Spinal cord (tissue), 9 donors: ENCODE measurements at regions not wholly inside any gene's neighbourhood (a gene's known extent, or its start where the extent isn't known, plus 50 kb on each side); places are given as distances from the start of the nearest gene placed in this dataset.

Experiments
- DNase-seq, 6 donors: peaks; one replicate each; pipeline versions ENCODE4 v3.0.0 to v3.0.0-alpha.2; 2013 to 2015; ENCODE audit warnings: low spot score in 6 of 6, low read depth in 4 of 6
- H3K27ac ChIP-seq: one replicate; pipeline ENCODE4 v1.5.1; 2013; ENCODE audit warnings: low read depth, low read length, control low read depth
- H3K27me3 ChIP-seq: one replicate; pipeline ENCODE4 v1.6.1; 2013; ENCODE audit warnings: low read length; ENCODE audit not compliant: control insufficient read depth, insufficient read depth
- H3K36me3 ChIP-seq: one replicate; pipeline ENCODE4 v1.6.1; 2013; ENCODE audit warnings: low read length; ENCODE audit not compliant: control insufficient read depth, insufficient read depth
- H3K4me1 ChIP-seq: one replicate; pipeline ENCODE4 v1.6.1; 2013; ENCODE audit warnings: low read length; ENCODE audit not compliant: control insufficient read depth, insufficient read depth
- H3K4me3 ChIP-seq: one replicate; pipeline ENCODE4 v1.5.1; 2013; ENCODE audit warnings: low read depth, low read length, control low read depth
- H3K9me3 ChIP-seq: one replicate; pipeline ENCODE4 v1.6.1; 2013; ENCODE audit warnings: low read length; ENCODE audit not compliant: control insufficient read depth, insufficient read depth
- WGBS: methylation state at CpG from one replicate; pipeline ENCODE4 v1.1.5; 2013; ENCODE audit warnings: missing lambda C conversion rate; ENCODE audit not compliant: insufficient coverage; 5-methylcytosine and 5-hydroxymethylcytosine counted together
- donor health status: healthy.

DNA sequence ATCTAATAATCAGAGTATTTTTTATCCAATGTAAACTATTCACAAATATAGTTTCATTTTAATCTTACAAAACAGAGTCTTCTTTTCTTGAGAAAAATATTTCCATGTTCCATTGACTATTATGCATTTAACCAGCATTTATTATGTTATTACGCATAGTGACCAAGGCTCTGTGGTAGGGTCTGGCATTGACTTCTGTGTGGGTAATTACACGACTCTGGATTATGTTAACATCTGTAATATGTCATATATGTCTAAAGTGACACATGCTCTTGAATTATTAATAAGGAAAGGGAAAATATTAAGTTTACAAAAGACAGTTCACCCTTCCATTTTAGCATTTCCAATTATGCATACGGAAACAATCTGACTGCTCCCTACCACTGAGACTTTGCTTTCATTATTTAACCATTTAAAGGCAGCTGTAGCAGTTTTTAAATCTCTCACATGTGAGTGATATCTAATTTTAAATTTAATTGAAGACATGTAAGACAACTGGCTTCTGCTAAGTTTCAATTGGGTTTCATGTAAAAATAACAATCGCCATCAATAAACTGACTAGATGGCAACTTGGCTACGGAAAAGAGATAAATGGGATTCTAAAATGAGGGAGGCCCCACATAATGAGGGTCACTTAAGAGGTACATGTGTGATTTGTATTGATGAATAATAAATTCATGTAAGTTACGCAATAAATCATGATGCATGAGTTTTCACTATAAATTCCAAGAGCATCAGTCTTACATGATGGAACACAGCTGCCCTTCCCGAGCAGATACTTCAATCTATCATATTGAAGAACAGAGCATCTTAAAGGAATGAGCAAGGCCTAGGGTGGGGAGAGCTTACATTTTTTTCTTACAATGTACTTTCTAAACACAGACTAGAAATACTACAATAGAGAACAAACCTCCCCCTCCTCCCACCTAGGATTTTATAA is 1056.8 kb downstream of the MAT2B start:
- WGBS, result no CpG with 5 or more reads among the region's 7 CpGs
- Histone ChIP-seq H3K27ac (no peak overlapping the region), H3K36me3 (no peaks in the 10 kb centered on the region)

GRCh38 chr5:164563370-164563769 is 1058.0 kb downstream of the MAT2B start:
- H3K4me1 ChIP-seq, result no peaks in the 10 kb centered on the region
- no peaks in the 10 kb centered on the region for H3K36me3 ChIP-seq
- no peak overlapping the region for H3K4me3 ChIP-seq
- no peak for DNase-seq
- no peaks in the 10 kb centered on the region for H3K9me3 ChIP-seq
- no peak overlapping the region for H3K27ac ChIP-seq
- WGBS, result no CpG with 5 or more reads among the region's 1 CpG
- no peaks in the 10 kb centered on the region for H3K27me3 ChIP-seq

More for the DNA sequence above, 1056.8 kb downstream of the MAT2B start:
- Histone ChIP-seq H3K4me1 (no peaks in the 10 kb centered on the region), H3K4me3 (no peak overlapping the region), H3K27me3 (no peaks in the 10 kb centered on the region), H3K9me3 (no peaks in the 10 kb centered on the region)
- DNase-seq, result no peak

GRCh38 chr5:164573397-164573796 is 1068.0 kb downstream of the MAT2B start:
- no peaks in the 10 kb centered on the region for H3K27me3 ChIP-seq
- no CpG with 5 or more reads among the region's 2 CpGs for WGBS
- H3K4me1 ChIP-seq, result no peaks in the 10 kb centered on the region
- no peak for DNase-seq
- no peaks in the 10 kb centered on the region for H3K36me3 ChIP-seq
- no peak overlapping the region for H3K4me3 ChIP-seq
- H3K27ac ChIP-seq, result no peak overlapping the region
- no peaks in the 10 kb centered on the region for H3K9me3 ChIP-seq

DNA sequence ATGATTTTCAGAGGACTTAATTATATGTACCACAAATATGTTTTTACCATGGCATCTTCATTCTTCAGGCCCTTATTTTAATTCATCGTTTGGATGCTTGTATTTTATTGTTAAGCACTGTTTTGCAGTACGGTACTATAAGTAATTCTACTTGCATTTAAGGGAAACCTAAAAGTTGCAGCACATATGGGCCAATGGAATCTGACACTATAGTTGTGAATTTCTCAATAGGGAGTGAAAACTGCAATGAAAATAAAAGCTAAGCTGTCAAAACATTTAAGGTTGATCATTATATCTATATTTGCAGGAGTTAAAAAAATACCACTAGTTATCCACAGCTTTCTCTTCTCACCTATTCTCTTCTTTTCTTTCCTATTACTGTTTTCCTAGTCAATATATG is 1071.8 kb downstream of the MAT2B start:
- WGBS, result 80% methylated on average over 1 of the region's 2 CpGs
- Histone ChIP-seq H3K36me3 (no peaks in the 10 kb centered on the region), H3K4me1 (no peaks in the 10 kb centered on the region), H3K27me3 (no peaks in the 10 kb centered on the region), H3K4me3 (no peak overlapping the region), H3K9me3 (no peaks in the 10 kb centered on the region), H3K27ac (no peak overlapping the region)
- DNase-seq, result no peak

DNA sequence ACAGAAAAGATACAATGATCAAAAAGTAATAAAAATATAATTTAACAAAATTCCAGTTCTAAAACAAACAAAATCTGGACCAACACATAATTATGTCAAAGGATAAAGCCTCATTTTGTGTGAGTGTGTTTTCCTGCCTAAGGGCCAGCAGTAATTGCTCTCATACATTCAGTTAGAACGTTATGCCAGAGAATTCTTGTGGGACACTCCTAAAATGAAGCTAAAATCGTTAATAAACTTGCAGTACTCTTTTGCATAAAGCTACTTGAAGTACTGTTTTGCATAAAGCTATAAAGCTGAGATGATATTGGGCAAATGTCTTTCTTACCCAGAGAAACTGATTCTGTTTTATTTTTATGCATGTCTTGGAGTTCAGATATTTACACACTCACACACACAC is 1072.3 kb downstream of the MAT2B start:
- WGBS, result 86% methylated on average over 1 of the region's 2 CpGs
- peak in 1 of 6 donors; percentile 52 for DNase-seq

DNA sequence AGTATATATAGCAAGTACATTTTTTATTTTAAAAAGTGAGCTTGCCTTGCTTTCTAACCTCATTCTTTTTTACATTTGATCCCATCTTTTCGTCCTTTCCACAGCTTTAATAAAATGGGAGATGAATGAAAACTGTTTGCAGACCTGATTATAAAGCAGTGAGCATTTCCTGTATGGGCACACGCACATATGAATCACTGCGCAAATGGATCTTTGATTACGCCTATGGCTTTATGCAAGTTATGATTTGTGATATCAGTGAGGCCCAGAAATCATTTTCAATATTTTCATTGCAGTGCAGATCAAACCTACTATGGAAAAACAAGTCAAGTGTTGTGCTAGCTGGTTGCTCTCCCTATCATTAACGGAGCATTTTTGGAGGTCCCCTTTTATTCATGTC is 1073.0 kb downstream of the MAT2B start:
- Histone ChIP-seq H3K4me1 (no peaks in the 10 kb centered on the region), H3K36me3 (no peaks in the 10 kb centered on the region), H3K27ac (no peak overlapping the region), H3K9me3 (no peaks in the 10 kb centered on the region), H3K4me3 (no peak overlapping the region), H3K27me3 (no peaks in the 10 kb centered on the region)
- WGBS, result no CpG with 5 or more reads among the region's 5 CpGs
- peak in 1 of 6 donors; percentile 54 for DNase-seq

More for the DNA sequence above, 1072.3 kb downstream of the MAT2B start:
- Histone ChIP-seq H3K4me3 (no peak overlapping the region), H3K4me1 (no peaks in the 10 kb centered on the region), H3K36me3 (no peaks in the 10 kb centered on the region), H3K27ac (no peak overlapping the region), H3K9me3 (no peaks in the 10 kb centered on the region), H3K27me3 (no peaks in the 10 kb centered on the region)

DNA sequence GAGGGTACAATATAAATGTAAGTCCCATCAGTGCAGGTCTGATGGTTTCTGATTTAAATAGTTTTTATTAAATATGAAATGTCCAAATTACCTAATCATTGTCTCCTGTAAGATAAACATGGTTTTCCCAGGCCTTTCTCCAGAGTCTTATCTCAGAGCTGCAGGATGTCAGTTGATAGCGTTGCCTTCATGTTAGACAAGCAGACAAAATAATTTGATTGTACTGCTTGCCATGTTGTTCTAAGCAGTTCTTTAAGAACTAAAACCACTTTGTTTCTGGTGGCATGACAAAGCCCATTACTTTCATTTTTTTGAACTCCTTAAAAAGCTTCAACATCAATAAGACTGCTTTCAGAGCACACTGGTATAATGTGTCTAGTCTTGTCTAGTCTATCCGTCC is 1073.5 kb downstream of the MAT2B start:
- Histone ChIP-seq H3K27ac (no peak overlapping the region), H3K36me3 (no peaks in the 10 kb centered on the region), H3K9me3 (no peaks in the 10 kb centered on the region), H3K4me1 (no peaks in the 10 kb centered on the region), H3K4me3 (no peak overlapping the region), H3K27me3 (no peaks in the 10 kb centered on the region)
- WGBS, result no CpG with 5 or more reads among the region's 2 CpGs
- no peak for DNase-seq

DNA sequence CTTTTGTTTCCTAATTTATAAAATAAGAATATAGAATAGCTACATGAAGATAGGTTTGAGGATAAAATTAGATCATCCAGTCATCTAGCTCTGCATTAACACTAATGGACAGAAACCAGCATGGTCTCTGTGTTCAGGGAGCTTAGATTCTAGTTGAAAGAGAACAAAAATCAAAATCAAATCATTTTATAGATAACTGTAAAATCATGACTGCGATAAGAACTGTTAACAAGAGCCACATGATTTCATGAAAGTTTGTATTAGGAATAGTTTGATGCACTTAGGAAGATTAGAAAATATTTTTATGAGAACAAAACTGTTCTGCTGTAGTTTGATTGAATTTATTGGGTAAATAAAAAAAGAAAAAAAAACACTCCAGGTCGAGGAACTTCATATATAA is 1074.7 kb downstream of the MAT2B start:
- no peak for DNase-seq
- WGBS, result no CpG with 5 or more reads among the region's 2 CpGs
- Histone ChIP-seq H3K27ac (no peak overlapping the region), H3K9me3 (no peaks in the 10 kb centered on the region), H3K36me3 (no peaks in the 10 kb centered on the region), H3K27me3 (no peaks in the 10 kb centered on the region), H3K4me3 (no peak overlapping the region), H3K4me1 (no peaks in the 10 kb centered on the region)

GRCh38 chr5:164581889-164582288 is 1076.5 kb downstream of the MAT2B start:
- Histone ChIP-seq H3K36me3 (no peaks in the 10 kb centered on the region), H3K27me3 (no peaks in the 10 kb centered on the region), H3K4me1 (no peaks in the 10 kb centered on the region), H3K9me3 (no peaks in the 10 kb centered on the region), H3K27ac (no peak overlapping the region), H3K4me3 (no peak overlapping the region)
- no CpG with 5 or more reads among the region's 2 CpGs for WGBS
- DNase-seq, result no peak

DNA sequence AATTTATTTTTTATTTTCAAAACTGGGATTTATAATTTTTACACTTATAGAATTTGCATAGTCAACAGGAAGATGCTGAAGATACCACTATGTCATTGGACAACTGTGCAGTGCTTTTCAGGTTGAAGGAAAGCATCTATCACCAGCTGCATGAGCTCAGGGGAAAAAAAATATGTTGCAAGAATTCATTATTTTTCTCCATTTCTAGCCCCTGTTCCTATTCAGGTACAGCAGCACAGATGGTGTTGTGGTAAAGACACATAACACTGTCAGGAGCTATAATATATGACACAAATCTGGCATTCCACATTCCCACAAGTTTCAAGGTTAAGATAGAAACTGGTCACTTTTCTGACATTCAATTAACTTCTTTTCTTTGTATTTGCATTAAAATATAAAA is 1088.6 kb downstream of the MAT2B start:
- no peak overlapping the region for H3K27ac ChIP-seq
- H3K27me3 ChIP-seq, result no peaks in the 10 kb centered on the region
- no peak overlapping the region for H3K4me3 ChIP-seq
- H3K9me3 ChIP-seq, result no peaks in the 10 kb centered on the region
- no peaks in the 10 kb centered on the region for H3K4me1 ChIP-seq
- DNase-seq, result peak in 1 of 6 donors; percentile 16
- no peaks in the 10 kb centered on the region for H3K36me3 ChIP-seq
